SH-SY5Y (cell line): ENCODE measurements at regions not wholly inside any gene's neighbourhood (a gene's known extent, or its start where the extent isn't known, plus 50 kb on each side); places are given as distances from the start of the nearest gene placed in this dataset.

Source experiments
- GATA2 ChIP-seq: IDR thresholded peaks from 2 replicates; pipeline ENCODE4 v1.6.1; 2011; ENCODE audit warnings: mild to moderate bottlenecking, low read depth, low read length
- GATA3 ChIP-seq: IDR thresholded peaks from 2 replicates; pipeline ENCODE4 v1.6.1; 2011; ENCODE audit warnings: low read depth, mild to moderate bottlenecking, low read length, moderate library complexity

DNA sequence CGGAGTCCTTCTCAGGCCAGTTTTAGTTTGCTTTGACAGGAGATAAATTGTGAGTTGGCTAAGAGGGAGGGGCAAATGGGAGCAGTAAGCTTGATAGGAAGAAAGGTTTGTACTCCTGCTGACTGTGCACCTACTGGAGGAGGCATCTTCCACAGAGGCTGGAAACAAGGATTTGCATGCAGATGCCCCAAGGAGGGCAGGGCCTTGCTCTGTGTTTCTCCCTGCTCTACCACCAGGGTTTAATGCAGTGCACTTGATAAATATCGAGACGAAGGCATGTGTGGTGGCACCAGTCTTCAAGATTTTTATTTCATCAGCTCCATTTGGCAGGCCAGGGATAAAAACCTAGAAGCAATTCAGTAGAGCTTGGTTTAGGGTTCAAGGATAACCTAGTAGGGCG, 210.5 kb upstream of the C16orf82 start:
- no peak for TF ChIP-seq GATA2
- TF ChIP-seq GATA3: no peak

DNA sequence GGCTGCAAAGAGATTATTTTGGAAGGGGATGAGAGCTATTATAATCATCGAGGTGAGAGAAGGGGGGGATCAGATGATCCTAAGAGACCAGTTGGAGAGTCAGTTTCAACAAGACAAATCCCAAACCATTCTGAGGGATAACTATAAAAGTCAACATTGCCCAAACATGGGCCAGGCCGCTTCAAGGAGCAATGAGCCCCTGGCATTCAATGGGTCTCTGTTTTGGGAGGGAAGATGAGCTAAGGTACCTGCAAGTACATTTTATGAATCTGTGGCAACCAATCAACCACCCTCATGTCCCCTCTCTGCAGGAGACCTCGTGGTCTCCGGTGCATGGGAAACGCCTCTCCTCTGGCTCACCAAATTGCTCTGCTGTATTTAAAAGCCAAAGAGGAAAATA, 209.9 kb upstream of the C16orf82 start:
- TF ChIP-seq GATA3: no peak

DNA sequence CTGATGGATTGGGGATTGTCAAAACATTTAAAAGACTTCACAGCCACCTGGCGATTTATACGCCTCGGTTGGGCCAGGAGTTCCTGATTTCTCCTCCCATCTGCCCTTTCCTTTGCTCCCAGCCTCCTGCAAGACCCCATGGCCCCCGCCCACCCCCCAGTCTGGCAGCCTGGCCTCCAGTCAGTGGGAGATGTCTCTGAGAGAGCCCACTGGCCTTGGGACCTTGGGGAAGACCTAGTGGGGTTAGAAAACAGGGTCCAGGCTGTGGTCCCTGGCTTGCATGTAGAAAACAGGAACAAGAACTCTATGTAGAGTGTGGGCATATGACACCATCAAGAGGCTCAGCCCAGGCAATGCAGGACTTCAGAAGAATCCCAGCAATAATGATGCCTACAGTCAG, 209.4 kb upstream of the C16orf82 start:
- no peak for TF ChIP-seq GATA2

DNA sequence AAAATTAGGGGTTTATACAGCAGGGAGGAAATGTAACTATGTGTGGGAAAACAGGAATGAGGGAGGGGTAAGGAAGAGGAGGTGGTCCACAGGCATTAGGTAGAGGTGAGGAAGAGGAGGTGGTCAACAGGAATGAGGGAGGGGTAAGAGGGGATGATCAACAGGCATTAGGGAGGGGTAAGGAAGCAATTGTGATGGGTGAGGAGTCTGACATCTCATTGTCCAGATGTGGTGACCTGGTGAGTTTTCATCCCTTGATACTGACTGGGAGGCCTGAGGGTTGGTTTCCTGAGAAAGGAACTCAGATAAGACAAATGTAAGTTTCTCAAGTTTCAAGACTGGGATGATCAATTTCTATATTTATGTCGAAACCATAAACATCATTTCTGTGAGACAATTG, 206.2 kb upstream of the C16orf82 start:
- TF ChIP-seq GATA3 (no peak), GATA2 (no peak)

DNA sequence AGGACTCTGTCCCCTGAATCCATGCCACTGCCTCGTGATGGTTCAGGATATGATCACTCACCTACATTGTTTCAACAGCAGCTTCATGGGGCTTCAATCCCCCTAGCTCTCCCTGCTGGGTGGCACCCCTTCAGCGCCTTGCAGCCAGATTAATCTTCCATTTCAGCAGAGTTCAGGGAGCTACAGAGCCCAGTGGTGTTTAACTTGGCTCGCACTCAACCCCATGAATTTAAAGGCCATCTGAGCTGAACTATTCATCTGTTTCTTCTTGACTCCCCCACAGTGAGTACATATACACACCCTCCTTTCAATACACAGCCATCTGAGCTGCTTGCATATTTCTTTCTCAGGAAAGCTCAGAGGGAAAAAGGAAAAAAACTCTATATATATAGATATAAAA, 202.8 kb upstream of the C16orf82 start:
- TF ChIP-seq GATA2 (no peak), GATA3 (no peak)

DNA sequence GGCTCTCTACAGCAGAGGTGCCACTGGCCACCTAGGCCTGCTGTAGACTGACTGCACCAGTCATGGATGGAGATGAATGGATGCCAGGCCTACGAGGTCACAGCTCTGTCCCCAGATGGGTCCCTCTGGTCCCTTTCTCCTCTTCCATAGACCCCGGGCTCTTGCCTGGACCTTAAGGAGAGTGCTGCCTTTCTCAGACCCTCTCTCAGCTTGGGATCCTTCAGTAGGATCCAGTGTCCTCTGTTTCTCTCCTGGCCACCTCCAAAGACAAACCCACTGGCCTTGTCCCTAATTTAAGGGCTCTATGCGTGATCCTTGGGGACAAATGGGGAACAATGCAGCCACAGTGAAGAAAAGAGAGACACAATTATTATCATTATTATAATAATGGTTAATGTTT, 189.3 kb upstream of the C16orf82 start:
- TF ChIP-seq GATA2 (no peak), GATA3 (no peak)

DNA sequence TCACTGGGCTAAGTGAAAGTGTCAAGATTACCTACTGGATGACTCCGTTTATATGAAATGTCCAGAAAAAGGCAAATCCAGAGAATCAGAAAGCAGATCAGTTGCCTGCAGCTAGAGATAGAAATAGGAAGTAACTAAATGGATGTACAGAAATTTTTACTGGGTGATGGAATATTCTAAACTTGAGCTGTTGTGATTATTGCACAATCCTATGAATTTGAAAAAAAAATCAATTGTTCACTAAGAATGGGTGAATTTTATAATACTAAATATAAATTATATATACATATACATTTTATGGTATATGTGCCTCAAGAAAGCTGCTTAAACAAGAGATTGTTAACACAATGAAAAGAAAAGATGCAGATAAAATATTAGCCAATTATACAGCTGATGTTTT, 181.1 kb upstream of the C16orf82 start:
- TF ChIP-seq GATA3 (no peak), GATA2 (no peak)

DNA sequence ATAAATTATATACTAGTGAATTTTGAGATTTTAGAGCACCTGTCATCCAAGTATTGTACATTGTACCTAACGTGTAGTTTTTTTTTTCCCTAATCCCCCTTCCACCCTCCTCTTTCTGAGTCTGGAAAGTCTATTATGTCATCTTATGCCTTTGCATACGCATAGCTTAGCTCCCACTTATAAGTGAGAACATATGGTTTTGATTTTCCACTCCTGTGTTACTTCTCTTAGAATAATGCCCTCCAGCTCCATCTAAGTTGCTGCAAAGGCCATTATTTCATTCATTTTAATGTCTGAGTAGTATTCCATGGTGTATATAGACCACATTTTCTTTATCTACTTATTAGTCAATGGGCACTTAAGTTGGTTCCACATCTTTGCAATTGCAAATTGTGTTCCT, 177.0 kb upstream of the C16orf82 start:
- TF ChIP-seq GATA2: no peak
- no peak for TF ChIP-seq GATA3

DNA sequence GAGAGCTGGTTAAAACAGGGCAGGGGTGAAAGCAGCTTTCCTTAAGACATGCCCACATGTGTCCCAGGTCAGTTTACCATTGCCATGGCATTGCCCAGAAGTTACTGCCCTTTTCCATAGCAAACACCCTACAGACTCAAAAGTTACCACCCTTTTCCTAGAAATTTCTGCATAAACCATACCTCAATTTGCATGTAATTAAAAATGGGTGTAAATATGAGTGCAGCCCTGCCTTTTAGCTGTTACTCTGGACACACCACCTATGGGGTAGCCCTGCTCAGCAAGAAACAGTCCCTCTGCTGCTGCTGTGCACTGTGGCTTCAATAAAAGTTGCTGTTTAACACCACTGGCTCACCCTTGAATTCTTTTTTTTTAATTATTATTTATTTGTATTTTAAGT, 168.5 kb upstream of the C16orf82 start:
- TF ChIP-seq GATA3 (no peak), GATA2 (no peak)

DNA sequence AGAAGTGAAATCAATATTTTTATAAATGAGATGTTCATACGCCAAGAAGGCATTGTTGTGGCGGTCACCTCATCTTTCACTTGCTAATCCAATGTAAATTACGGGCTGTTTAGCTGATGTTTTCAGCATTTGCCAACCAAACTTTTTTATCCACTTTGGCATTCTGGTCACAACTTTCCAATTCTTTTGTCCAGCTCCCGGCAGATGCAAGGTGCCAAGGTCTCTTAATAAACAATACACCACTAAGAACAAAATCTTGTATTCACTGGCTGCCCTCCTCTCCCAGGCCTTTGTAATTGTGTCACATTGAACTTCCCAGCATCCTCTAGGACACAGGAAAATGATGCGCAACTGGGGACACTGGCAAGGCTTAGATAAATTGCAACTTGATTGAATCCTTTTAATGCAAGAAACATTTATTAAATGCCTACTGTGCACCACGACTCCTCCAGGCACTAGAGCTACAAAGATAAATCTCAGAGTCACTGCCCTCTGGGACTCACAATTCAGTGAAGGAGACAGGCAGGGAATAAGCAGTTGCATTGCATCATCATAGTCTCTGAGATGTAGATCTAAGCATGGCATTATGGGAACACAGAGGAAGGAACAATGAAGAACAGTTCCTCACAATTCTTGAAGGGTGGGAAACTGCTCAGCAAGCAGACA, 165.4 kb upstream of the C16orf82 start:
- TF ChIP-seq GATA3 (no peak), GATA2 (no peak)

DNA sequence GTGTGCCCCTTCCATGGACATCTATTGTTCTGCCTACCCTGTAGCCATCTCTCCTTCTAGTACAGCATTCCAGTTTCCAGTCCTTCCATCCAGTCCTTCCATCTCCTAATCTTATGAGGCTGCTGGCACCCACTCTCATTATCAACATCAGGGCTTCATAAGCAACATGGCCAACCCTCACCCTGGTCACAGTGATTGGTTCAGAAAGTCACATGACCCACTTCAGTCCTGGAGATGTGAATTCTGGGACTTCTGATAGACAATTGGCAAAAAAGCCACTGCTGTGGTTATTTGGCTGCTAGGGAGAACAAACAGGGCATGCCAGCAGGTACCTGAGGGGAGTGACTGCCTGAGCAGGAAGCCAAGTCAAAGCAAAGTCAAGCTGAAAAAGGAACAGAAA, 164.7 kb upstream of the C16orf82 start:
- TF ChIP-seq GATA3 (no peak), GATA2 (no peak)

DNA sequence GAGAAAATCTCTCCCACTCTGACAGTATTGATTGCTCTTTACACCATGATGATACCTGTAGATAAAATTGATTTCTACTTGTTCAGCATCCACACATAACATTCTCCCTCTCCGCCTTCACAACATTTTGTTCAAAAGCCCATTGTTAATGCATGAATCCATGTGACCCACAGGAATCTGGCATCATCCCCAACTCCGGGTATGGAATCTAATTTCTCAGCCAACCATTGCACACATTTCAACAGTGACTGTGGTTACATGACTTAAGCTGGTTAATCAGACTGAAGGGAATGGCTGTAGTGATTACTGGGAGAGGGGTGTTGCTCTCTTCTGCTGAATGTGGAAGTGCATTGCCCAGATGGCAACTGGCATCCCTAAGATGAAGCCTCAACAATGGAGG, 161.4 kb upstream of the C16orf82 start:
- TF ChIP-seq GATA3 (no peak), GATA2 (no peak)

DNA sequence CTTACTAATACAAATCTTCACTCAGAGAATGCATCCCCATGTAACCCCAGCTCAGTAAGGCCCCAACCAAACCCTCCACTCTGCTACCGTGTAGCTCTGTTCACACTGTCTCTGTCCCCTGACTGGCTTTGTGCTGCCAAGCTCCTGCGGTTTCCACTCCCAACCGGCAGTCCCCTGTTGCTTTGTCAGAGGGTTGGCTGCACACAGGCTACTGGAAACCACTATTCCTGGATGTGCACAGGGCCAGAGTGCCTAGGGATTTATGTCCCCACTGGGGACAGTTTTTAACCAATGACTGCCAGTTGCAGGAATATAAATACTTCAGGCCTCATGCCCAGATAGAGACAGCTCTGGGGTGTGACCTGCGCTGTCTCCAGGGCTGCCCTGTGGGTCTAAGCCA, 157.1 kb upstream of the C16orf82 start:
- no peak for TF ChIP-seq GATA2
- no peak for TF ChIP-seq GATA3

DNA sequence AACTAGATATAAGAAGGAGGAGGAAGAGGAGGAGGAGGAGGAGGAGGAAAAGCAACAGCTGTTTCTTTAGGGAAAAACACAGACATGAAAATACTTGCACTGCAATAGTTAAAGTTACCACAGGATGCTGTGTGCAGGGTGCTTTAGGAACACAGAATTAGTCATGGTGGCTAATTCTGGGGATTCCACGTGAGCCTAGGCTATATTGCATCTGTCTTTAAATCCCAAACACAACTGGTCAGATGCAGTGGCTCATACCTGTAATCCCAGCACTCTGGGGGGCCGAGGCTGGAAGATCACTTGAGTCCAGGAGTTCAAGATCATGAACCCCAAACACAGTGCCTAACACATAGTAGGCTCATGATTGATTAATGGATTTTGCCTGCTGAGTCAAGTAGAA, 155.3 kb upstream of the C16orf82 start:
- TF ChIP-seq GATA3 (no peak), GATA2 (no peak)

DNA sequence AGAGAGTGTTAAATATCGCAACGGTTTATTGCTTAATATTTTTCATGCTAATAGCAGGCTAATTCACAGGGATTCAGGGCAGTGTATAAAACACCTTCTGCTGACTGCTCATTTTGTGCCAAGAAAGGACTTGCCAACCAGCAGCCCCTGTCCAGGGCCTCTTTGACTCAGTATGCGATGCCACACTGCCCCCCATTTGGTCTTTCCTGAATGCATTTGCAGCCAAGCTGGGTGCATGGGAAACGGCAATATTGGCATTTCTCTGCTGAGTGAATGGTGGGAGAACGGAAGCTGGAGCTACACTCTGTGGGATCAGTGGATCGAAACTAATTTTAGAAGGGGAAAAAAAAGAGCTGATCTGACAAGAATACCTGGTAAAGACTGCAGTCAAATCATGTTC, 152.9 kb upstream of the C16orf82 start:
- TF ChIP-seq GATA2: no peak

DNA sequence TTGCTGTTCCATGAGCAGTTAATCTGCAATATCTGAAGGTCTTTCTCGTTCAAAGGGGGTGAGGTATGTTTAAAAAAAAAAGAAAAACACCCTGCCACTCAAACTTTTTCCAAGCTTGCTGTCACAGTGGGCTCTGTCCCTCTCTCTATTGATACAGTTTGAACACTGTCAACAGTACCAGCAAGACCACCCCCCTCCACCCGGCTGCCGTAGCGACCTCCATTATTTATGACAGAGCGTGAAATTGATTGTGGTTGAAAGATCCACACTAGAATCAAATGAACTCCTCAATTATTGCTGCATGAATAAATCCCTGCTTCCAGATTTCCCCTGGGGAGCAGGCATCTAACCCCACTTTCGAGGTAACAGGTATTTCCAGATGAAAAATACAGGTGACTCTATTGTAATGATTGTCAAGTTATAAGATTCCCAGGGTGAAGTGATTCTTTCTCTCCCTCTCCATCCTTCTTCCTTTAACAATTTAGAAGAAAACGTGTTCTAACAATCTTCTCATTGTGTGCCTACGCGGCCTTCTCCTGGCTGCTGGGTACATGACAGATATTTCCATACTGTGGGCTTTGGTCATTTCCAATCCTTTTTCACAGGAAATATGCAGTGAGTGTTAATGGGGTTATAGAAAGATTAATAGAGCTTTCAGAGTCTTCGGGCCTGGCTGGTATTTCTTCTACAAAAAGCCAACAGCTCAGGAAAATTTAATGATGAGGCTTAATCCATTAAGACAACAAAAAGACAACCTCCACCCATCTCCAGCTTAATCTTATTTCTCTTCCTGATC, 135.7 kb upstream of the C16orf82 start:
- TF ChIP-seq GATA3 (no peak), GATA2 (no peak)

DNA sequence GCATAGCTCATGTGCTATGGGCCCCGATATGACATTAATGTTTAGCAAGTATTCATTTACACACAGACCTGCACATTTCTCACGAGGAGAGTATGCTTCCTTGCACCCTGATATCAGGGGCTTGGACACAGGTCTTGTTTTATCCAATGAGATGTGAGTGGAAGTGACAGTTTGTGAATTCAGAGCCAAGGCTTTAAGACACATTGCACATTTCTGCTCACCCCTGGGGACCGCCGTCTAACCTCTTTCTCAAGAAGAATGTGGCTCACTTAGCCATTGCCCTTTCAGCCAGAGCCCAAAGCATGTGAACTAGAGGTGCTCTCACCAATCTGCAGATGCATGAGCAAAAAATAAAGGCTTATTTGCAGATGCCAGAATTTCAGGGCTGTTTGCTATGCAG, 116.1 kb upstream of the C16orf82 start:
- TF ChIP-seq GATA3 (no peak), GATA2 (no peak)

DNA sequence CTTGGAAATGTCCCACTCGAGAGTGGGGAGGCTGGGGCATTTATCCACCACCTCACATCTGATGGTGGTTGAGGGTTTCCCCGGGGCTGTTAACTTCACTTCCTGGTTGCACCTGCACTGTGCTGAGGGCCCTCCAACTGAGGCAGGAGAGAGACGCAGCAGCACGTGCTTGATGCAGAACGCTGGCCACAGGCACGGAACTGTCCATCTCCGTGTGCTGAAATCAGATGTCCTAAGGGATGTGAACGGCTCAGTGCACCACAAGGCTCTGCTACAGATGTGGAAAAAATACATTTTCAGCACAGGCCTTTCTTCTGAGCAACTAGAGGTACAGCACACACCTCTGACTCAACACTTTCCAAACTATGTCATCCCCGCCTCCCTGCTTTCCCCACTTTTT, 114.8 kb upstream of the C16orf82 start:
- TF ChIP-seq GATA2 (no peak), GATA3 (no peak)
